GM18520 (cell line): ENCODE measurements at regions not wholly inside any gene's neighbourhood (a gene's known extent, or its start where the extent isn't known, plus 50 kb on each side); places are given as distances from the start of the nearest gene placed in this dataset.

ENCODE experiments used
- ATAC-seq: cut with Tn5 transposase; IDR thresholded peaks from one replicate; pipeline ENCODE4 v1.9.1; 2021; ENCODE audit not compliant: unreplicated experiment

GRCh38 chr19:28793391-28794168 is 419.4 kb downstream of the UQCRFS1 start:
- no peak for ATAC-seq

- no peak for ATAC-seq
These were observed 427.0 kb downstream of the UQCRFS1 start for GRCh38 chr19:28785971-28786370.

GRCh38 chr19:28764066-28764465 is 448.9 kb downstream of the UQCRFS1 start:
- ATAC-seq: no peak

- ATAC-seq: no peak
These were observed 466.5 kb downstream of the UQCRFS1 start for GRCh38 chr19:28746478-28746877.

GRCh38 chr19:28744943-28745342 is 468.0 kb downstream of the UQCRFS1 start:
- ATAC-seq: no peak

GRCh38 chr19:28744014-28744413 is 468.9 kb downstream of the UQCRFS1 start:
- no peak for ATAC-seq

- no peak for ATAC-seq
These were observed 475.7 kb downstream of the UQCRFS1 start for GRCh38 chr19:28737021-28737895.

- ATAC-seq: no peak
These were observed 476.4 kb downstream of the UQCRFS1 start for GRCh38 chr19:28736528-28736927.

- ATAC-seq: no peak
These were observed 481.4 kb downstream of the UQCRFS1 start for GRCh38 chr19:28731577-28731976.

- no peak for ATAC-seq
These were observed 482.0 kb downstream of the UQCRFS1 start for GRCh38 chr19:28730791-28731512.

GRCh38 chr19:28727480-28728159 is 485.3 kb downstream of the UQCRFS1 start:
- no peak for ATAC-seq

- no peak for ATAC-seq
These were observed 486.1 kb downstream of the UQCRFS1 start for GRCh38 chr19:28726533-28727479.

GRCh38 chr19:28718909-28719308 is 494.0 kb downstream of the UQCRFS1 start:
- ATAC-seq: no peak

- ATAC-seq: no peak
These were observed 497.8 kb downstream of the UQCRFS1 start for GRCh38 chr19:28715157-28715556.

GRCh38 chr19:28711411-28711810 is 501.5 kb downstream of the UQCRFS1 start:
- no peak for ATAC-seq

- no peak for ATAC-seq
These were observed 502.7 kb downstream of the UQCRFS1 start for GRCh38 chr19:28710278-28710677.

- no peak for ATAC-seq
These were observed 506.3 kb downstream of the UQCRFS1 start for GRCh38 chr19:28706693-28707092.

GRCh38 chr19:28705008-28705407 is 507.9 kb downstream of the UQCRFS1 start:
- ATAC-seq: no peak

- ATAC-seq: no peak
These were observed 509.5 kb downstream of the UQCRFS1 start for GRCh38 chr19:28703400-28703956.
